ENCODE measurements at regions not wholly inside any gene's neighbourhood (a gene's known extent, or its start where the extent isn't known, plus 50 kb on each side); places are given as distances from the start of the nearest gene placed in this dataset.

DNA sequence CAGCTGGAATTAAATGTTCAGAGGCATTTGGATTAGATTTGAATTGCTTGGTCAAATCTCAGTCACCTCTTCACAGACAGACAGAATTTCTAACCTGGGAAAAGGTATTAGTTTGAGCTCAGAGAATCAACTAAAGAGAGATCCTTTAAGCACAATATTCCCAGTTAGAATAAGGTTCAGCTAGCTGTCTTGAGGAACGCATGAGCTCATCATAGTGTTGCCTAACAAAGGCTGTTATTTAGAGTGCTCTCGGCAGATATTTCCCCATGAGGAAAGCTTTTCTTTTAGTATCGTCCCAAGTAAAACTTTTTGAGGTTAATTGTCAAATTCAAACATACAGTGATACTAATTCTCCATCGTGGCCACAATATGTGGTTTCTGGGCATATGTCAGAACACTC lies 269.9 kb downstream of the HLX start:
- TF ChIP-seq, protein P1, sequence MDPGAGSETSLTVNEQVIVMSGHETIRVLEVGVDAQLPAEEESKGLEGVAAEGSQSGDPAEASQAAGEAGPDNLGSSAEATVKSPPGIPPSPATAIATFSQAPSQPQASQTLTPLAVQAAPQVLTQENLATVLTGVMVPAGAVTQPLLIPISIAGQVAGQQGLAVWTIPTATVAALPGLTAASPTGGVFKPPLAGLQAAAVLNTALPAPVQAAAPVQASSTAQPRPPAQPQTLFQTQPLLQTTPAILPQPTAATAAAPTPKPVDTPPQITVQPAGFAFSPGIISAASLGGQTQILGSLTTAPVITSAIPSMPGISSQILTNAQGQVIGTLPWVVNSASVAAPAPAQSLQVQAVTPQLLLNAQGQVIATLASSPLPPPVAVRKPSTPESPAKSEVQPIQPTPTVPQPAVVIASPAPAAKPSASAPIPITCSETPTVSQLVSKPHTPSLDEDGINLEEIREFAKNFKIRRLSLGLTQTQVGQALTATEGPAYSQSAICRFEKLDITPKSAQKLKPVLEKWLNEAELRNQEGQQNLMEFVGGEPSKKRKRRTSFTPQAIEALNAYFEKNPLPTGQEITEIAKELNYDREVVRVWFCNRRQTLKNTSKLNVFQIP (CRISPR knock-in tag; IDR thresholded peaks at IDR 0.05; ENCODE audit: borderline replicate concordance, low read depth) = no peak
- no peak for TF ChIP-seq TOX (CRISPR knock-in tag; IDR thresholded peaks at IDR 0.05; ENCODE audit: borderline replicate concordance)
- TF ChIP-seq, protein P2, sequence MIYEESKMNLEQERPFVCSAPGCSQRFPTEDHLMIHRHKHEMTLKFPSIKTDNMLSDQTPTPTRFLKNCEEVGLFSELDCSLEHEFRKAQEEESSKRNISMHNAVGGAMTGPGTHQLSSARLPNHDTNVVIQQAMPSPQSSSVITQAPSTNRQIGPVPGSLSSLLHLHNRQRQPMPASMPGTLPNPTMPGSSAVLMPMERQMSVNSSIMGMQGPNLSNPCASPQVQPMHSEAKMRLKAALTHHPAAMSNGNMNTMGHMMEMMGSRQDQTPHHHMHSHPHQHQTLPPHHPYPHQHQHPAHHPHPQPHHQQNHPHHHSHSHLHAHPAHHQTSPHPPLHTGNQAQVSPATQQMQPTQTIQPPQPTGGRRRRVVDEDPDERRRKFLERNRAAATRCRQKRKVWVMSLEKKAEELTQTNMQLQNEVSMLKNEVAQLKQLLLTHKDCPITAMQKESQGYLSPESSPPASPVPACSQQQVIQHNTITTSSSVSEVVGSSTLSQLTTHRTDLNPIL (CRISPR knock-in tag; IDR thresholded peaks at IDR 0.05; ENCODE audit: low read depth) = no peak
- TF ChIP-seq, protein P3, sequence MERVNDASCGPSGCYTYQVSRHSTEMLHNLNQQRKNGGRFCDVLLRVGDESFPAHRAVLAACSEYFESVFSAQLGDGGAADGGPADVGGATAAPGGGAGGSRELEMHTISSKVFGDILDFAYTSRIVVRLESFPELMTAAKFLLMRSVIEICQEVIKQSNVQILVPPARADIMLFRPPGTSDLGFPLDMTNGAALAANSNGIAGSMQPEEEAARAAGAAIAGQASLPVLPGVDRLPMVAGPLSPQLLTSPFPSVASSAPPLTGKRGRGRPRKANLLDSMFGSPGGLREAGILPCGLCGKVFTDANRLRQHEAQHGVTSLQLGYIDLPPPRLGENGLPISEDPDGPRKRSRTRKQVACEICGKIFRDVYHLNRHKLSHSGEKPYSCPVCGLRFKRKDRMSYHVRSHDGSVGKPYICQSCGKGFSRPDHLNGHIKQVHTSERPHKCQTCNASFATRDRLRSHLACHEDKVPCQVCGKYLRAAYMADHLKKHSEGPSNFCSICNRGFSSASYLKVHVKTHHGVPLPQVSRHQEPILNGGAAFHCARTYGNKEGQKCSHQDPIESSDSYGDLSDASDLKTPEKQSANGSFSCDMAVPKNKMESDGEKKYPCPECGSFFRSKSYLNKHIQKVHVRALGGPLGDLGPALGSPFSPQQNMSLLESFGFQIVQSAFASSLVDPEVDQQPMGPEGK (CRISPR knock-in tag; IDR thresholded peaks at IDR 0.05; ENCODE audit: borderline replicate concordance) = no peak
- no peak for TF ChIP-seq ZFP30 (CRISPR knock-in tag; IDR thresholded peaks at IDR 0.05)
